ENCODE measurements at regions not wholly inside any gene's neighbourhood (a gene's known extent, or its start where the extent isn't known, plus 50 kb on each side); places are given as distances from the start of the nearest gene placed in this dataset.

- DNase-seq = no peak
- Histone ChIP-seq H2BK20ac (ENCODE audit: low read depth, low read length, poor library complexity, severe bottlenecking) (no peak overlapping the region), H3K4me2 (ENCODE audit: insufficient read depth, insufficient read length, low read length) (no peak overlapping the region), H3K9ac (ENCODE audit: extremely low read depth, insufficient read length, low read length) (no peak overlapping the region), H3K56ac (ENCODE audit: insufficient read length, low read depth, low read length) (no peak overlapping the region), H3K23ac (ENCODE audit: insufficient read length, low read depth, low read length) (no peak overlapping the region), H3K14ac (ENCODE audit: insufficient read depth, low read length) (no peak overlapping the region), H3K27me3 (ENCODE audit: insufficient read depth, low read length) (no peaks in the 10 kb centered on the region), H3K79me1 (ENCODE audit: insufficient read depth, low read depth, low read length, poor library complexity, severe bottlenecking) (no peaks in the 10 kb centered on the region), H3T11ph (ENCODE audit: low read length) (no peak overlapping the region), H4K91ac (ENCODE audit: insufficient read length, low read depth, low read length) (no peak overlapping the region), H4K8ac (replicated peaks; ENCODE audit: insufficient read length, low read depth, low read length) (no peak overlapping the region), H3K18ac (ENCODE audit: insufficient read length, low read depth, low read length) (no peak overlapping the region), H2BK120ac (ENCODE audit: low read depth, low read length, poor library complexity, severe bottlenecking) (no peak overlapping the region), H2AFZ (ENCODE audit: low read length) (no peak overlapping the region), H2BK12ac (ENCODE audit: insufficient read length, low read depth, low read length) (no peak overlapping the region), H2AK5ac (ENCODE audit: insufficient read length, low read length) (no peak overlapping the region), H4K5ac (ENCODE audit: insufficient read length, low read depth, low read length) (no peak overlapping the region), H3K9me3 (ENCODE audit: control insufficient read depth, low read depth, low read length) (no peaks in the 10 kb centered on the region), H3K4ac (ENCODE audit: low read depth, low read length) (no peak overlapping the region), H3K79me2 (ENCODE audit: insufficient read depth, low read length) (no peaks in the 10 kb centered on the region), H4K20me1 (ENCODE audit: control insufficient read depth, insufficient read depth, insufficient read length) (no peaks in the 10 kb centered on the region), H3K27ac (ENCODE audit: insufficient read length, low read depth, low read length) (no peak overlapping the region), H3K4me1 (ENCODE audit: insufficient read depth, low read length) (no peaks in the 10 kb centered on the region), H3K23me2 (ENCODE audit: insufficient read length, low read depth, low read length, poor library complexity, severe bottlenecking) (no peaks in the 10 kb centered on the region), H2BK15ac (ENCODE audit: low read depth, low read length) (no peak overlapping the region), H2BK5ac (ENCODE audit: insufficient read length, low read length) (no peak overlapping the region)
- TF ChIP-seq, protein P1, sequence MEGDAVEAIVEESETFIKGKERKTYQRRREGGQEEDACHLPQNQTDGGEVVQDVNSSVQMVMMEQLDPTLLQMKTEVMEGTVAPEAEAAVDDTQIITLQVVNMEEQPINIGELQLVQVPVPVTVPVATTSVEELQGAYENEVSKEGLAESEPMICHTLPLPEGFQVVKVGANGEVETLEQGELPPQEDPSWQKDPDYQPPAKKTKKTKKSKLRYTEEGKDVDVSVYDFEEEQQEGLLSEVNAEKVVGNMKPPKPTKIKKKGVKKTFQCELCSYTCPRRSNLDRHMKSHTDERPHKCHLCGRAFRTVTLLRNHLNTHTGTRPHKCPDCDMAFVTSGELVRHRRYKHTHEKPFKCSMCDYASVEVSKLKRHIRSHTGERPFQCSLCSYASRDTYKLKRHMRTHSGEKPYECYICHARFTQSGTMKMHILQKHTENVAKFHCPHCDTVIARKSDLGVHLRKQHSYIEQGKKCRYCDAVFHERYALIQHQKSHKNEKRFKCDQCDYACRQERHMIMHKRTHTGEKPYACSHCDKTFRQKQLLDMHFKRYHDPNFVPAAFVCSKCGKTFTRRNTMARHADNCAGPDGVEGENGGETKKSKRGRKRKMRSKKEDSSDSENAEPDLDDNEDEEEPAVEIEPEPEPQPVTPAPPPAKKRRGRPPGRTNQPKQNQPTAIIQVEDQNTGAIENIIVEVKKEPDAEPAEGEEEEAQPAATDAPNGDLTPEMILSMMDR (conservative IDR thresholded peaks at IDR 0.05) = no peak
- no peaks in the 10 kb centered on the region for H3K4me1 Mint-ChIP-seq
- no CpG with 5 or more reads among the region's 2 CpGs for WGBS (ENCODE audit: extremely low coverage, insufficient read length, low lambda C conversion rate)
- no peak overlapping the region for H3K4me3 Mint-ChIP-seq
- no peaks in the 10 kb centered on the region for H3K36me3 Mint-ChIP-seq (ENCODE audit: insufficient read depth in 1 of 3, low read depth in 3 of 3)
- no peaks in the 10 kb centered on the region for H3K27me3 Mint-ChIP-seq (ENCODE audit: low read depth)
- no peak overlapping the region for H3K27ac Mint-ChIP-seq
- H3K9me3 Mint-ChIP-seq = no peaks in the 10 kb centered on the region
These were observed 194.4 kb downstream of the RFC3 start for GRCh38 chr13:34012382-34012781.

Data from H9 (cell line).